ENCODE measurements at regions not wholly inside any gene's neighbourhood (a gene's known extent, or its start where the extent isn't known, plus 50 kb on each side); places are given as distances from the start of the nearest gene placed in this dataset.
A peak's percentile ranks its signal among the peaks of the same experiment; 100 is the strongest.

DNA sequence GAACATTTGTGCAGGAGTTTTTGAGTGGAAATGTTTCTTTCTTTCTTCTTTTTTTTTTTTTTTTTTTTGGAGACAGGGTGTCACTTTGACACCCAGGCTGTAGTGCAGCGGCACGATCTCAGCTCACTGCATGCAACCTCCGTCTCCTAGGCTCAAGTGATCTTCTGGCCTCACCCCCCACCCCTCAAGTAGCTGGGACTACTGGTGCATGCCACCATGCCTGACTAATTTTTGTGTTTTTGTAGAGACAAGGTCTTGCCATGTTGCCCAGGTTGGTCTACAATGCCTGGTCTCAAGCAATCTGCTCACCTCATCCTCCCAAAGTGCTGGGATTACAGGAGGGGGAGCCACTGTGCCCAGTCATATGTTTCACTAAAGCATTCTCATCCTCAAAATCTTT, 69.2 kb upstream of the BCAT1 start:
- DNase-seq = no peak
- no peak overlapping the region for H3K4me3 ChIP-seq (ENCODE audit: low read depth in 2 of 2, low read length in 1 of 2)
- no peaks in the 10 kb centered on the region; the same call in 1 of the 2 replicates for H3K9me3 ChIP-seq
- H3K27me3 ChIP-seq (ENCODE audit: insufficient read depth) = no peaks in the 10 kb centered on the region
- H4K20me1 ChIP-seq (ENCODE audit: insufficient read depth) = no peaks in the 10 kb centered on the region
- no peaks in the 10 kb centered on the region for H3K79me2 ChIP-seq (ENCODE audit: insufficient read depth)
- ChIA-PET CTCF (no interaction called here), POLR2A (no interaction called here)
- no peaks in the 10 kb centered on the region for H3K36me3 ChIP-seq (replicated peaks in 1 of 2; ENCODE audit: control insufficient read depth in 1 of 2, insufficient read depth in 2 of 2, low read length in 1 of 2)
- no peaks in the 10 kb centered on the region for H3F3A ChIP-seq (replicated peaks; ENCODE audit: insufficient read depth)
- no peaks in the 10 kb centered on the region; a peak in 1 of 4 replicates for H3K4me1 ChIP-seq (ENCODE audit: control insufficient read depth in 1 of 2, insufficient read depth in 2 of 2, low read depth in 1 of 2, low read length in 1 of 2)
- H3K9ac ChIP-seq = no peak overlapping the region
- no peak overlapping the region for H3K4me2 ChIP-seq
- no peak overlapping the region for H2AFZ ChIP-seq (ENCODE audit: low read depth)
- H3K9me2 ChIP-seq = no peaks in the 10 kb centered on the region
- 68% methylated on average over 3 of the region's 3 CpGs for WGBS (ENCODE audit: low lambda C conversion rate)
- H3K27ac ChIP-seq (ENCODE audit: low read depth in 2 of 2, low read length in 1 of 2) = no peak overlapping the region
- TF ChIP-seq RXRA (IDR thresholded peaks at IDR 0.05; ENCODE audit: borderline replicate concordance, low read depth) = no peak

- H4K20me1 ChIP-seq (ENCODE audit: insufficient read depth) = no peaks in the 10 kb centered on the region
- no peak overlapping the region for H3K9ac ChIP-seq
- ChIA-PET CTCF (no interaction called here), POLR2A (no interaction called here)
- WGBS (ENCODE audit: low lambda C conversion rate) = 47% methylated on average over 3 of the region's 3 CpGs
- TF ChIP-seq CTCF (IDR thresholded peaks at IDR 0.05) (no peak), FOSL2 (IDR thresholded peaks at IDR 0.05; ENCODE audit: borderline replicate concordance, low read depth) (0 out of 2 replicates have a peak, but pooled peaks have one; percentile 17)
- H3K9me3 ChIP-seq = no peaks in the 10 kb centered on the region; the same call in 1 of the 2 replicates
- no peaks in the 10 kb centered on the region for H3F3A ChIP-seq (replicated peaks; ENCODE audit: insufficient read depth)
- H3K36me3 ChIP-seq (replicated peaks in 1 of 2; ENCODE audit: control insufficient read depth in 1 of 2, insufficient read depth in 2 of 2, low read length in 1 of 2) = no peaks in the 10 kb centered on the region
- H3K27ac ChIP-seq (ENCODE audit: low read depth in 2 of 2, low read length in 1 of 2) = no peak overlapping the region; a peak in 1 of 4 replicates
- DNase-seq = no peak
- no peaks in the 10 kb centered on the region; a peak in 1 of 4 replicates for H3K4me1 ChIP-seq (ENCODE audit: control insufficient read depth in 1 of 2, insufficient read depth in 2 of 2, low read depth in 1 of 2, low read length in 1 of 2)
- no peak overlapping the region for H3K4me2 ChIP-seq
- H3K4me3 ChIP-seq (ENCODE audit: low read depth in 2 of 2, low read length in 1 of 2) = no peak overlapping the region
- no peaks in the 10 kb centered on the region for H3K9me2 ChIP-seq
- H2AFZ ChIP-seq (ENCODE audit: low read depth) = no peak overlapping the region
- H3K79me2 ChIP-seq (ENCODE audit: insufficient read depth) = no peaks in the 10 kb centered on the region
- no peaks in the 10 kb centered on the region for H3K27me3 ChIP-seq (ENCODE audit: insufficient read depth)
These were observed 68.4 kb upstream of the BCAT1 start for GRCh38 chr12:25017336-25017735.

GRCh38 chr12:25014961-25015360, 66.1 kb upstream of the BCAT1 start:
- POLR2A ChIA-PET = no interaction called here
- WGBS (ENCODE audit: low lambda C conversion rate) = 50% methylated on average over 2 of the region's 2 CpGs

More at GRCh38 chr12:25014961-25015360, 66.1 kb upstream of the BCAT1 start:
- H3K4me3 ChIP-seq (ENCODE audit: low read depth in 2 of 2, low read length in 1 of 2) = no peak overlapping the region; a peak in 1 of 4 replicates
- H3K79me2 ChIP-seq (ENCODE audit: insufficient read depth) = no peaks in the 10 kb centered on the region
- no peaks in the 10 kb centered on the region for H4K20me1 ChIP-seq (ENCODE audit: insufficient read depth)
- H3K9me3 ChIP-seq = no peaks in the 10 kb centered on the region; the same call in 1 of the 2 replicates
- no peak overlapping the region for H2AFZ ChIP-seq (ENCODE audit: low read depth)
- H3K27ac ChIP-seq (ENCODE audit: low read depth in 2 of 2, low read length in 1 of 2) = no peak overlapping the region
- no peaks in the 10 kb centered on the region; a peak in 1 of 4 replicates for H3K4me1 ChIP-seq (ENCODE audit: control insufficient read depth in 1 of 2, insufficient read depth in 2 of 2, low read depth in 1 of 2, low read length in 1 of 2)
- no peak for DNase-seq
- no peaks in the 10 kb centered on the region for H3K27me3 ChIP-seq (ENCODE audit: insufficient read depth)
- H3K9ac ChIP-seq = no peak overlapping the region
- H3K9me2 ChIP-seq = no peaks in the 10 kb centered on the region
- no peaks in the 10 kb centered on the region for H3K36me3 ChIP-seq (replicated peaks in 1 of 2; ENCODE audit: control insufficient read depth in 1 of 2, insufficient read depth in 2 of 2, low read length in 1 of 2)
- TF ChIP-seq, protein P1, sequence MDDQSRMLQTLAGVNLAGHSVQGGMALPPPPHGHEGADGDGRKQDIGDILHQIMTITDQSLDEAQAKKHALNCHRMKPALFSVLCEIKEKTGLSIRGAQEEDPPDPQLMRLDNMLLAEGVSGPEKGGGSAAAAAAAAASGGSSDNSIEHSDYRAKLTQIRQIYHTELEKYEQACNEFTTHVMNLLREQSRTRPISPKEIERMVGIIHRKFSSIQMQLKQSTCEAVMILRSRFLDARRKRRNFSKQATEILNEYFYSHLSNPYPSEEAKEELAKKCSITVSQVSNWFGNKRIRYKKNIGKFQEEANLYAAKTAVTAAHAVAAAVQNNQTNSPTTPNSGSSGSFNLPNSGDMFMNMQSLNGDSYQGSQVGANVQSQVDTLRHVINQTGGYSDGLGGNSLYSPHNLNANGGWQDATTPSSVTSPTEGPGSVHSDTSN (IDR thresholded peaks at IDR 0.05) = no peak
- TF ChIP-seq RCOR1 (IDR thresholded peaks at IDR 0.05; ENCODE audit: low read length) = no peak
- no peak for TF ChIP-seq RFX5 (IDR thresholded peaks at IDR 0.05; ENCODE audit: low read length)
- no peak for TF ChIP-seq NRF1 (IDR thresholded peaks at IDR 0.05; ENCODE audit: low read depth, low read length)
- TF ChIP-seq ZBTB33 (IDR thresholded peaks at IDR 0.05; ENCODE audit: borderline replicate concordance, low read depth) = no peak
- no peak for TF ChIP-seq CHD2 (IDR thresholded peaks at IDR 0.05; ENCODE audit: low read length, partially characterized antibody)
- no peak for TF ChIP-seq TEAD4 (IDR thresholded peaks at IDR 0.05; ENCODE audit: borderline replicate concordance, insufficient read depth)
- no peak for TF ChIP-seq RAD21 (IDR thresholded peaks at IDR 0.05; ENCODE audit: low read length)
- TF ChIP-seq ELF1 (IDR thresholded peaks at IDR 0.05) = no peak
- no peak for TF ChIP-seq FOXM1 (IDR thresholded peaks at IDR 0.05; ENCODE audit: low read depth)
- no peak for TF ChIP-seq MEF2A (IDR thresholded peaks at IDR 0.05; ENCODE audit: borderline replicate concordance, low read depth)
- TF ChIP-seq RXRA (IDR thresholded peaks at IDR 0.05; ENCODE audit: borderline replicate concordance, low read depth) = no peak
- CTCF ChIA-PET = interaction anchor here (0.9 to 1.4 kb wide), 2 partner anchors 23 to 115 kb away, joined by 4 read pairs; no protein-coding TSS in a partner anchor
- no peaks in the 10 kb centered on the region for H3F3A ChIP-seq (replicated peaks; ENCODE audit: insufficient read depth)
- H3K4me2 ChIP-seq = no peak overlapping the region
